GM18873 (cell line): ENCODE measurements at regions not wholly inside any gene's neighbourhood (a gene's known extent, or its start where the extent isn't known, plus 50 kb on each side); places are given as distances from the start of the nearest gene placed in this dataset.

ENCODE experiments used
- ATAC-seq: cut with Tn5 transposase; IDR thresholded peaks from one replicate; pipeline ENCODE4 v1.9.1; 2021; ENCODE audit warnings: mild to moderate bottlenecking, moderate library complexity, moderate number of reproducible peaks; ENCODE audit not compliant: unreplicated experiment, low FRiP score

DNA sequence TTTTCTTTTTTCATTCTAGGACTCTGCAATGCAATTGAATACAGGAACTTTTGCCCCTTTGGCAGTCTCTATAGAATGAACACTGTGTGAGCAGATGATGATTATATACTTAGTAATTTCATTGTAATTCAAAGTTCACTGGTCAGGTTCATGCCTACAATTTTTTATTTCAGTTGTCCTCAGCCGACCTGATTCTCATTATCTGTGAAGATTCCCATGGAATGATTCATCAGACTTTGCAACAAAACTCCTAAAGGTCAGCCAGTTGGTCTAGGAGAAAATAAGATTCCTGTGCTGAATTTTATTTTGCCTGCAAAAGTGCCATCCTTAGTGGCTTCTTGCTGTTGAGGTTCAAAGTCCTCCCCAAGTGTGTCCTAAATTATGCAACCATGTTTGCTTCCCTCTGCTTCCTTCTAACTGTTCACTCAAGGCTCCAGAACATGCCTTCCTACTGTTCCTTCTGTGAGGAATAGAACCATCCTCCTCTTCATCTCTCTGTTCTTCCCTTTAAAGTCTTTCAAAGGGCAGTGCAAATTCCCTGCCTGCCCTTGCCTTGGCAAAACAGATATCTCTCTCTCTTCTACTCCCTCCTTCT is 194.2 kb upstream of the CNR1 start:
- no peak for ATAC-seq

DNA sequence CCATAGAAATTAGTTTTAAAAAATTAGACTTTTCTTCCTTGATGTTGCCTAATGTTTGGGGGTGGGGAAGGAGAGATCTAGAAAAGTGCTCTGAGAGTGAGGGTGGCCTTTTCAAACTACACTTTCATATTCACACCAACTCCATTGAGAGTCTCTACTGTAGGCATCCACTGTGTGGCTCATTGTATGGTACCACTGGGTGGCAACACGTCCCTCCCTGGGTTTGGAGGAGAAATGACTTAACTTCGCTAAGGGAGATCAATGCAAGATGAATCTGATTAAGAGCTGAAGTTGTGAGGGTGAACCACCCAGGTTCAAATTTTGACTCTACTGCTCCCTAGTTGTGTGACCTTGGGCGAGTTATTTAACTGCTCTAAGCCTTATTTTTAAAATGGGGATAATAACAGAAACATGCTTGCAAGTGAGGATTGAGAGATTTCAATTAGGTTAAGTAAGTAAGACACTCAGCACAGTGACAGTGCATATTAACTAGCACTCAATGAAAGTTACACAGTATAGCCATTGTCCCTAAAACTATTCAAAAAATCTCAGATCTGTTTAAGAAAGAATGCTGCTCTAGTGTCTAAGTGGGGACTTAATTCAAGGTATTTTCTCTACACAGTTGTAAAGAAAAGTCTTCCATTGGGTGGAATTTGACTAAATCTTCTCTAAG is 193.5 kb upstream of the CNR1 start:
- no peak for ATAC-seq

DNA sequence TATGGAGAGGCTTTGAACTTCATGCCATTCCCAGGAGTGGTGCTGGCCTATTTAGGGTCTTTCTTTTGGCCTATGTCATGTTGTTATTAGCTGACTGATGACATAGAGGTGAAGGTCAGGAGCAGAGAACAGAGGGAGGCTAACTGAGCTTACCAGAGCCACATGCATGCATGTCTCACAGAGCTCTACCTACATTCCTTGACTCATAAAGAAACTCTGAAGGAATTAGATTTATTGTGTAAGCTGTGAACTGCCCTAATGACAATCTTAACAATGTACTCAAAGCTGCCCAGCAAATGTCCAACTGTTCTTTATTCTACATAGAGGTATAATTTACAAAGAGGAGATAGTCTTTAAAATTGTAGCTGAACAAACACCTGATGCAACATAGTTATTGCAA is 192.7 kb upstream of the CNR1 start:
- ATAC-seq = no peak

DNA sequence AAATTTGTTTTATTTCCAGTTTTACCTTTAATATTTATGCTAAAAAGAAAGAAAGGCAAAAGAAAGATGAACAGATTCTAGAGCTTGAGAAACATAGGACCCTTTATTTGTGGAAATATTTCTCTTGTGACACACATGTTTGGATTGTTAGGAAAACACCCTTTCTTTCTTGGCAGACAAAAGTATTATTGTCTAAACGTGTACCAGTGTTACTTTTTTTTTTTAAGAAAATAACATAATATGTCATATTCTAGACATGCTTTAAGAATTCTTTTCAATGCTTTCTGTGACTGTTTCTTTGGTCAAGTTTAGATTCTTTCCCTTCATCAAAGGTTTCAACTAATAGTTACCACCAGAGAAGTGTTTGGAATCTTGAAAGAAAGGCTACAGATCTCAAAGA is 183.4 kb upstream of the CNR1 start:
- no peak for ATAC-seq

DNA sequence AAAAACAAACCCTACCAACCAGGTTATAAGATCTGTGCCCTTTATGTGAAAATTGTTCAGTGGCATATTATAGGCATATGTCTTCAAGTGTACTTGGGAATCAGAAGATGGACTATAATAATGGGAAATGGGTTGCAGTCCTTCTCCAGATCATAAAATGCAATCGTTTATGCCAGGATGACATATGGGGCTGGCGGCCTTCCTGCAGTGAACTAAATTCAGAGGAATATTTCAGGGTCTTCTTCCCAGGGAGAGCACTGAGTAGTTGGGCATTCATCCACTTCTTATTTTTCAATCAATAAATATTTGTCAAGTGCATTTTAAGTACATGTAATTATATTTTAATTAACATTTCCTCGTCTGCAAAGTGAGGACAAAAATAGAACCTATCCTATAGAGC is 176.2 kb upstream of the CNR1 start:
- no peak for ATAC-seq

DNA sequence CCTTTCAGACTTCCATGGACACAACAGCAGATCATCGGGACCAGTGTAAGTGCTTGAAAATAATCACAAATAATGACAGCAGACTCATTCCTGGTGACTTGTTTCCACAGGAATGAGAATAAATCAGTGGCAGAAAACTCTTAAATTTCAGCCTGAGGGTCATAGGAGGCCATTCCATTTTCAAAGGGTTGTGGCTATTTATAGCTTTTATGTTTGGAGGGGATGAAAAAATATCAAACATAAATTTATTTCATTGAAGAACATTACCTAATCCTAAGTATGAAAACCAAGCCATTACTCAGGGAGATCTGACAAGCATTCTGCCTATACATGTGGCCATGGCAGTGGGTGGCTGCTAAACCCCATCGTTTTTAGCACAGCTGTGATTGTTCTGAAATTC is 173.6 kb upstream of the CNR1 start:
- ATAC-seq = no peak

DNA sequence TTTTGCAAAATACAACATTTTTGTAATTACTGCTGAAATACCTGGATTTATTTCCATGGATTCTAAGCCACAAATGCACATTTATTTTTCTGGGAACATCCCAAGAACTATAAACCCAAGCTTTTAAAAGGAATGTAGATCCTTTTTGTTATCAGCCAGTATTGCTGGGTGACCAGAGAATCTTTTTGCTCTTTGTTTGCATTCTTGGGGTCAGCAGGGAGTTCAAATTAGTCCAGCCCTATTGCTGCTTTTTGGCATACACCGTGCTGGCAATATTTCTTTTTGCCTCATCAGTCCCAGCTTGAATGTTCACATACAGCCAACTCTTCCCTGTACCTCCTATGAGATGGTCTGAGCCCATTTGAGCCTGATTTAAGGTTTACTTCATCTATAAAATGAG is 155.2 kb upstream of the CNR1 start:
- ATAC-seq = no peak

DNA sequence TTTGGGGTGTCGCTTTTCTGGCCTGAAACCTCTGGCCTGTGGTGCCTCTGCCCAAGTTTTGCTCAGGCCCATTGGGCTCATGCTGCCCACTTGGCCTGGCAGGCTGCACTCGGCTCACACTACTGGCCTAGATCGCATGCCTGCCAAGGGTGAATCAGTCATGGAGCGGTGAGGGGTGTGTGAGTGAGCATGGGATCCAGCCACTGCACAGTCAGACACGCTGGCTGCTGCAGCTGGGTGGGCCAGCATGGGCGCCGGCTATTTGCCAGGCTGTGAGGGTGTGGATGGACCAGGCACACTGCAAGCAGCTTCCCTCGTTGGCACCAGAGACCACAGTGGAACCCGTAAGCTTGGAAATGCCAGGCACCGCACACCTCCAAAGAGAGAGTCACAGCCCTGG is 145.4 kb upstream of the CNR1 start:
- ATAC-seq = no peak

DNA sequence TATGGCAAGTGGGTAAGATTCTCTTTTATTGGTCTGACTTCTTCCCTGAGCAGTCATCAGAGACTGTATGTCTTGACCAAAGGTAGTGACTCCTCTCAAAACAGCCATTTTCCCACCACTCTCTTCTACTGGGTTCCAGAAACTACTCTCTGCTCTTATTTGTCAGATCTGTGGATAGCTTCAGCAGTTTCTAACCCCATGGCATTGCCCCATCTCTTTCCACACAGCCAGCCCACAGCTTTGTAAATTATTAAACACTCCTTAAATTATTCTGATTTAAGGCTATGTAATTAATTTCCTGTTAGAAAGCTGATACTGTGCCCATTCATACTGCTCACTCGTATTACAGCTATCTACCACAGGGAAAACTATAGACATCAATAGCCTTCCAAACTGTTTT is 138.4 kb upstream of the CNR1 start:
- no peak for ATAC-seq

DNA sequence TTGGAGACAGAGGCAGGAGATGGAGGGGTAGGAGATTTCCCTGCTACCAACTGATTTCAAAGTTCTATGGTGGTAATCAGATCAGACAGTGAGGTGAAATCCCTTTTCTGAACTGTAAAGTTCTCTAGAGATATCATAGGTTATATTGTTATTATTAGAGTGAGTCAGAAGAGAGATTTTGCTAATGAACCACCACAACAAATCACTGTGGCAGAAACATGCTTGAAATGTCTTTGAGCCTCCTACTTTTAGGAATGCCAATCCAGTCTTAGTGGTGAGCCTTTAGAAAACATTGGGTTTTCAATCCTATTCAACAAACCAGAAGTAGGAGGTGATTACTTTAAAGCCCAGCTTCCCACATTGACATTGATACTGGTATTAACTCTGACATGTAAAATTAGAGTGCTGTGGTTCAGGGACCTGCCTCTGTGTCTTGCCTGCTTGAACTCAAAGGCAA is 136.7 kb upstream of the CNR1 start:
- no peak for ATAC-seq

DNA sequence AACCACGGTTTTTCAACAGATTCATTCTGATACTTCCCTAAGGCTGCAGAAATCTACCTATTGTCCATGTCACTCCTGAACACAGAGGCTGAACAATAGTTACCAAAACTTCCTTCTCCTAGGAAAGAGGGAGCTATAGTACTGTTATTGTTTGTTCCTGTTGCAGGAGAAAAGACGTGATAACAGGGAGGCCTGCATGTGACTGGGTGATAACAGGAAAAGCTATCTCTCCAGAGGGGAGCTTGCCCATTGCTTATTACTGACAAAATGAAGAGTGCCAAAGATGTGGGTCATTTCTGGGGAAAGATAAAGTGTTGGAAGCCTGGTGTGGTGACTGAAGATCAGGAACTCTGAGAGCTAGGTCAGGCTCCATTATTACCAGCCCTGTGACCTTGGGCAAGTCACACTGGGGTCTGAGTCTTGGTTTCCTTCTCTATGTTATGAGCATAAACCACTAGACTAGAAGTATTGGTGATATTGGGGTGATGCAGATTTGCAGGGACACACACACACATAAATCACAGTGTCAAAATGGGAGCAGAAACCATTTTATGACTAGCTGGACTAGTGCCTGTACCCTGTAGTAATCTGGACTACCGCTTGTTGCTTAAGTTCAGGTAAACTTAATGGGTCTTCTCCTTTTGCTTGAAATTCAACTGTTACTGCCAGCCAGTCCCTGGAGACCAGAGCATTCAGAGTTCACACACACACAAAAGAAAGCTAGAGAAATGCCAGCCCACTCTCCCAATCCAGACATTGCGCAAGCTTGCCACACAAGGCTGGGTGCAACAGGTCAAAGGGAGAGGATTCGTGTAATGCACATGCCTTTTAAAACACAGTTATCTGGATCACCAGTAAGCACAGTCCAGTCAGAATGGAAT is 136.0 kb upstream of the CNR1 start:
- no peak for ATAC-seq

DNA sequence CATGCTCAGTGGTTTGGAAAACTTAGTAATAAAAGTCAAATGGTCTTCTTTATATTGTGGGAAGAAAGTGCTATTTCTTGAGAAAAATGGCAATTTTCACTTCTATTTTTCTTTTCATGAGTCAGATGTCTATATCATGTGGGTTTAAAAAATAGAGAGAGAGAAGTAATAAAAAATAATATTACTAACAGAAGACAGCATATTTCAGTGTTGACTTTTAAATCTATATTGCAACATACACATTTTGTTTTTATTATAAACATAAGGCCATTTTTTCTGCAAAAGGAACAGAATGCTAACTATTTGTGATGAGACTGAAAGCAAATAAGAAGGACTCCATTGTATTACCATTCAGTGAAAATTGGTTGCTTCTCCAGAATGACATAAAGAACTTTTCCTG is 135.1 kb upstream of the CNR1 start:
- ATAC-seq = no peak

DNA sequence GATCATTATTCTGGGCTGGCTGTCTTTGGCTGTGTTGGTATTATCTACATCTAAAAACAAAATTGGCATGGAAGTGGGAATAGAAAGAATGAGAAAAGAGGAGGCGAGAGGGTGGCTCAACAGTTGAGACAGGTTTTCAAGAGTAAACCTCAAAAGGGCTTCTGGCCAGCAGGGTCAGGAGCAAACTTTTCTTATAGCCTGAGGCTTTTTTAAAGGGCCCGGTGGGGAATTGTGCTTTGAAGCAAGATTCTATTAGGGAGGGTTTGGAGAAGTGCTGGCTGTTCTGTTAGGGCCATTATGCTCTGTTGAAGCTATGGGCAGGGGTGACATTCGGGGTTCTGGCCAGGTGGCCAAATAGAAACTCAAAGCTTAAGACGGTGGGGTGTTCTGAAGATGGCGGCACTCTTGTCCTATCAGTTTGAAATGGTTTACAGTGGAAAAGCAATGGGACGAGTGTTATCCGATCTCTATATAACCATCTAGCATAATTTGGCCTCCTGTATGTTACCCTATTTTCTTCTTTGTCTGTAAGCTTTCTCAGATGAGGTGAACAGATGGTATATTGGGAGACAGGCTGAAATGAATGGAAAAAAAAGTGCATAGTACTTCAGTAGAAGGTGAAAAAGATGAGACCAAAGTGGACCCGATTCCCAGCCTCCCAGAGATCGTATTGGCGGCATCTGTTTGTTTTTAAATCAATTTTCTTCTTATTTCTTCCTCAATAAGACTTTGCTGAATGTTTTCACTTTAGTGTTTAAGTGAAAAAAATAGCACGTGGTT is 132.1 kb upstream of the CNR1 start:
- ATAC-seq = no peak

DNA sequence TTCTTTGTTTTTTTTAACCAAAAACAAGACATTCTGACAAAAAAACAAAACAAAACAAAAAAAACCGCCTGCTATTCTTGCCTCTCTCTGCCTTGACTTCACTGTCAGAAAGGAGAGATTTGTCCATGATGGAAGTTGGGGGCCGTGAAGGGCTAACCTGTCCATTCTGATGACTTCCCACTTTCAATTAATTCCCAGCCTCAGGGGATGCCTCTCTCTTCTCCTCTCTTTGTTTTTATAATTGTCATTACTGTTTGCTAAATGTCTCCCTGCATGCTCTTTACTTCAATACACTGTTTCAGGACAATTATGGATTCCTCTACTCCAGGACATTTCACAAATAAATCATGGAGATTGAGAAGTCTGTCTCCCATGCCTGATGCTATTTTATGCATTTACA is 130.5 kb upstream of the CNR1 start:
- ATAC-seq = no peak

DNA sequence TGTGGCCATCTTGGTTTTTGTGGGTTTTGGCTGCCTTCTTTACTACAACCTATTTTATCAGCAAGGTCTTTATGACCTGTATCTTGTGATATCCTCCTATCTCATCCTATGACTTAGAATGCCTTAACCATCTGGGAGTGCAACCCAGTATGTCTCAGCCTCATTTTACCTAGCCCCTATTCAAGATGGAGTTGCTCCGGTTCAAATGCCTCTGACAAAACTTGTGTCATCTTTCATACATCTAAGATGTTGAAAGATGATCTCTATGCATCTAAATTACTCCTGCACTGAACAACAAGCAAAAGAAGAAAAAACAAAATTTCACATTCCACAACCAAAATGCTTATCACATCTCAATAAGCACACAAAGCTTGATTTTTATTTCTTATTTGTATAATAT is 129.5 kb upstream of the CNR1 start:
- no peak for ATAC-seq

DNA sequence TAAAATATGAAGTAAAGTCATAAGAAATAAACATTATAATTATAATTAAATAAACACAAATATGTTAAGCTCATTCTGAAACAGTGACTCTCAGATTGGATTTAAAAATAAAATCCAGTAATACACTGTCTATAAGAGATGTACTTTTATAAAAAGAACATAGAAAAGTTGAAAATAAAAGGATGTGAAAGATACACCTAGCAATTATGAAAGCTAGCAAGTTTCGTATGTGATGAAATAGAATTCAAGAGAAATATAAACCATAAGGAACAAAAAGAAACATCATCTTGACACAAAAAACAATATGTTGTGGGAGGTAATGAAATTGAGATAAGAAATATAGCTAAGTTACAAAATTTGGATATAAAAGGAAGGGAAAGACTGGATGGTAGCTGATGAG is 128.6 kb upstream of the CNR1 start:
- ATAC-seq = no peak

DNA sequence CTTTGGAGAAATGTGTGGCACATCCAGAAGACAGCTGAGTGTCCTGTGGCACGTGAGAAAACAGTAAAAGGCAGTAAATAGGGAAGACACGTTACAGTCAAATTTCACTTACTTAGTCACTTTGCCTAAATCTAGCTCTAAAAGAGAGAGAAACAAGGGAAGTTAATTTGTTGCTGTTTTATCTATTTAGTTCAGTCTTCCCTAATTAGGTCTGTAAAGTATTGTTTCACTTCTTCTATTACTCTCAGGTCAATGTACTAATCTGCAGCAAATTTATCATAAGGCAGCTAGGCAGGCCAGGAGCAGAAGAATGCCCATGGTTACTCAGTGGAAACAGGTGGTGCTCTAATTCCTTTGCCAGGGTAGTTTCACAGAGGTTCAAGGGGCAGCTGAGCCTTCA is 124.3 kb upstream of the CNR1 start:
- ATAC-seq = no peak

DNA sequence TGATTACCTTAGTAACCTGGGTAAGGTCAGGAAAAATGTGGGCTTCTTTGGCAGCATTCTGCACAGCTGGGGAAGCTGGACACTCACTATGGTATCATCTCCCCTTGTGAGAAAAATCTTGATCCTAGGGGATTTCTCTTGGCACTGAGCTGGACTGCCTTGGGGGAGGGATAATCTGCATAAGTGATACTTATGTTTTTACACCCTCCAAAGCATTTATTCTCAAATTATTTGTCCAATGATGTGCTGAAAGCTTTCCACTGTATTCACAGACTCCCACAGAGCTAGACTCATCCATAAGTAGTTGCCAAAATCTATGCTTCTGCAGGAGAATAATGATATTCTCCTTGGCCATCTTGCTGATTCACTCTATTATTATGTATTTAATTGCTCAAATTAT is 121.5 kb upstream of the CNR1 start:
- ATAC-seq = no peak

DNA sequence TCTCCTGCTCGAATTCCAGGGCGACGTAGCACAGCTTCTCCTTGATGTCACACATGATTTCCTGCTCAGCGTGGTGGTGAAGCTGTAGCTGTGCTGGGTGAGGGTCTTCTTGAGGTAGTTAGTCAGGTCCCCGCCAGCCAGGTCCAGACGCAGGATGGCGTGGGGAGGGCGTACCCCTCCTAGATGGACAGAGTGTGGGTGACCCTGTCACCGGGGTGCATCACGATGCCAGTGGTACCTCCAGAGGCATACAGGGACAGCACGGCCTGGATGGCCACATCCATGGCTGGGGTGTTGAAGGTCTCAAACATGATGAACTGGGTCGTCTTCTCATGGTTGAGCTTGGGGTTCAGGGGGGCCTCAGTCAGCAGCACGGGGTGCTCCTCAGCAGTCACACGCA is 110.2 kb upstream of the CNR1 start:
- no peak for ATAC-seq

DNA sequence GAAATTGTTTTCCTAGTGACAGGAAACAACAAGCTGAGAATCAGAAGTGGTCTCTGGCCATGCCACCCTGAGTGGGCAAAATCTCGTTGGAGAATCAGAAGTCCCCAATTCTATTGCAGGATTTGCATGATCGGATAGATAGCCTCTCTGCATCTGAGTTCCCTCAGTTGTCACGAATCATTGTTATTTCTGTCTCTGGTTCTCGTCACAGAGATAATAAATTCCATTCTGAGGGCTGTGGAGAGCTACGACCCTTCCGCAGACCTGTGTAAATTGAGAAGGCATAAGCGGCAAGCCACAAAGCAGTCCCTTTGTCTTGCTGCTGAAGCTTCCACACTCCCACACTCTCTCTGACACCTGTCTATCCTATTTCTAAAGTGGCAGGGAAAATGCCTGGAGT is 102.4 kb upstream of the CNR1 start:
- ATAC-seq = no peak

DNA sequence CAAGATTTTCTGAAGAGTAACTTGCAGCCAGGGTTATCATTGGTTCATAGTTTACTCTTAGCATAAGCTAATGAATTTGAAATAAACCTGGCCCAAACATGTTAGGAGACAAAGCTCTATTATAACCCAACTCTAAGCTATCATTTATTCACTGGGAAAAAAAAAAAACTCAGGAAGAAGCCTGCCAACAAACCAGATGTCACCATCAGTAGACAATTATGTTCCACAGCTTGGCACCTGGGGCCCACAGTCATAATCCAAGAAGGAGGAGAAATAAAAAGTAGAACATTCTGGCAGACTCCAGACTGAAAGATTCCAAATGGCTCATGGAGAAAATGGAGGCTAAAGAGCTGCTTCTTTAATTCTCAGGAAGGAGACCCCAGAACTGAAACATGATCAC is 100.0 kb upstream of the CNR1 start:
- ATAC-seq = no peak
